ENCODE measurements at regions not wholly inside any gene's neighbourhood (a gene's known extent, or its start where the extent isn't known, plus 50 kb on each side); places are given as distances from the start of the nearest gene placed in this dataset.

DNA sequence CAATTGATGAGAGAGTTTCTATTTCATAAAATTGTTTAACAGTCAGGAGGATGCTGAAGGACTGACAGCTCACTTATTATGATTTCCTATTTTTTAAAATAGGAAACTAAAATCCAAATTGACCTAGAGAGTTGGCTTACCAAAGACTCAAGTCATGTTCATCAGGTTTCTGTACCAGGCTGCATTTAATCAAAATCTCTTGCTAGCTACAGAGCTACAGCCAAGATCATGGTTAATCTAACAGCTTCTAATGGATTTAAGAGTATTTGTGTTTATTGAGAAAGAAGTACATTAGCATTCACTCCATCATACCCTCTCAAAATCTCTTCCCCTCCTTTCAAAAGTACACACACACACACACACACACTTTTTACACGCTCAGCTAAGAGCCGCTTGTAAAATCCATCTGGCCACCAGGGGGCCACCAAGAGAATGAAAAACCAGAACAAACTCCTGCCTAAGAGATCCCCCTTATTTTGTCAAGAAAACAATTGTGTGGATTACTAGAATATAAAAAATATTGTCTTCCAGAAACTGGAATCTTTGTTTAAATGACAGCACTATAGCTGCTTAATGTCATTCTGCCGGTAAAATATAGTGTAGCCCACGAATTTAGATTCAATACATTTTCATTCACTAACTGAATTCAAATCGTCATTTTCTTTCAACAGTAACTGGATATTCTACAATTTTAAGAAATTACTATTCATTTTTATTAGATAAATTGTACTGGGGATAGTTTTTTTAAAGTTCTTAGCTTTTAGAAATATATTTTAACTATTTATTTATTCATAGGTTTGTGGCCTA, 334.0 kb downstream of the BTG1 start:
- DNase-seq = peak in 47 of 56 donors; percentile 0 to 78 (median 26)

DNA sequence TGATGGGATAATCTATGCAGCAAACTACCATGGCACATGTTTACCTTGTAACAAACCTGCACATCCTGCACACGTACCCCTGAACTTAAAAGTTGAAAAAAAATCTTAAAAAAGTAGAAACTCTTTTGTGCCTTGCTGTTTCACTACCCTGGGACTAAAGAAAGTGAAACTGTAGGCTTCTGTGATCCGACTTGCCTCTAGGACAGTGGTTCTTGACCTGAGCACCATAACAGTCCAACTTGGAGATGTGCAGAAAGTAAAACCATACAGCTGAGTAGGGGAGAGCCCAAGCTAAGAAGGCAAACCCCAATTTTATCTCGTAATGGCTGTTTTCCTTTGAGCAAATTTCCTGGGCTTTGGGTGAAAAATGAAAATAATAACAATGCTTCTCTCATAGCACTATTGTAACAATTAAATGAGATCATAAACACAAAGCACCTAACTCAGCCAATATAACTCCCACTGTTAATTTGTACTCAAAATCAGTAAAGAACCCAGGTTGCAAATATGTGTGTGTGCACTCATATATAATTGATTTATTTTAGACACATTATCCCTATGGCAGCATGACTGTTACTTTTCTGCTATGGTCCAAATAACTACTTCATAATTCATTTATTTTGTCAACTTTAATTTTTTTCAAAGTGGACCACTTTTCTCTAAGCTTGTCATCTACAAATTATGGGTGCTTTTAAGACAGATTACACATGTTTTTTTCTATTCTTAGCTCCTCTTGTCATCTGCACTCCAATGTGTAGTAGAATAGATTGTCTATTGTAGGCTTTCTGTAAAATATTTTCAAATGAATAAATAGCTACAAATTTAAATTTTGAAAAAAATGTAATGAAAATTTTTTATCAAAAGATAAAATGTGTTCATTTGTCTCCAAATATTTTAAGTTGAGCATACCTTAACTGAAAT, 334.9 kb downstream of the BTG1 start:
- no peak for DNase-seq

DNA sequence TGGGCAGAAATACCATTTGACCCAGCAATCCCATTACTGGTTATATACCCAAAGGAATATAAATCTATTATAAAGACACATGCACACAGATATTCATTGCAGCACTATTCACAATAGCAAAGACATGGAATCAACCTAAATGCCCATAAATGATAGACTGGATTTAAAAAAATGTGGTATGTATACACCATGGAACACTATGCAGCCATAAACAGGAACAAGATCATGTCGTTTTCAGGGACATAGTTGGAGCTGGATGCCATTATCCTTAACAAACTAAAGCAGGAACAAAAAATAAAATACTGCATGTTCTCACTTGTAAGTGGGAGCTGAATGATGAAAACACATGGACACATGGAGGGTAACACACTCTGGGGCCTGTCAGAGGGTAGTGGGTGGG, 335.6 kb downstream of the BTG1 start:
- no peak for DNase-seq

DNA sequence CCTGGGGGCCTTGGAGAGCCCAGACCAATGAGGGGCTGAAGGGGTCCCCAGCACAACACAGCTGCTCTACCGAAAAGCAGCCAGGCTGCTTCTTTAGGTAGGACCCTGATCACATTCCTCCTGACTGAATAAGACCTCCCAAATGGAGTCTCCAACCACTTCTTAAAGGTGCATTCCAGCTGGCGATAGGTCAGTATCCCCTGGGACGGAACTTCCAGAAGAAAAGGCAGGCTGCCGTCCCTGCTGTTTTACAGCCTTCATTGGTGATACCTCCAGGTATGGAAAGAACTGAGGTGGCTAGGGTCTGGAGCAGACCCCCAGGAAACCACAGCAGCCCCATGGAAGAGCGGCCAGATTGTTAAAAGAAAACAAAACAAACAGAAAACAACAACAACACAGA, 340.6 kb downstream of the BTG1 start:
- no peak for DNase-seq

DNA sequence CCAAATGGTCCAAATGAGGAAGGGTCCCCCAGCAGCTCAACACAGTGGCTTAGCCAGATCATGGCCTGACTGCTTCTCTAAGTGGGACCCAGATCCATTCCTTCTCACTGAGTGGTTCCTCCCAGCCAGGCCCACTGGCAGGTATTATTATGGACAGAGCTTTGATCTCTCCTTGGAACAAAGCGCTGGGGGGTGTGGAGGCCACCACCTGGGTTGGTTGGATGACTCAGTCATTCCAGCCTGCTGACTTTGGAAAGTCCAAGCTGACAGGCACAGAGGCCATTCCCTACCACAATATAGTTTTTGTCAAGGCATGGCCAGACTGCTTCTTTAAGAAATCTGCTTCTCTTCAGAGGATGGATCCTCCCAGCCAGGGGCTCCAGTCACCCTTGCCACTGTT, 341.1 kb downstream of the BTG1 start:
- DNase-seq = no peak

DNA sequence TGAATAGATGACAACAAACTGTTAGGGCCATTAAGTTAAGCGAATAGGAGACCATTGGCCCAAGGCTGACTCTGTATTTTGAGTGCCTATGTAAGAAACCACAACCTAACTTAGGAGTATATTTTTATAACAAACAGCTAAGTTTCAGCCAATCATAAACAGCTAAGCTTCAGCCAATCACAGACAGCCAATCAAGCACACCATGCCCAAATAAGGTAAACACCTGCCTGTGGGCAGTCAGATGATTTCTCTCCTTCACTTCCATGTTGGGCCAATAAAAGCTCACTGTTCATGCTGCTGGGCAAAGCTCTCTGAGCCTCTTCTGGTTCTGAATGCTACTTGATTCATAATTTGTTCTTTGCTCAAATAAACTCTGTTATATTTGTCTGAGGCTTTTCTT, 344.6 kb downstream of the BTG1 start:
- DNase-seq = peak in 1 of 56 donors; percentile 1

DNA sequence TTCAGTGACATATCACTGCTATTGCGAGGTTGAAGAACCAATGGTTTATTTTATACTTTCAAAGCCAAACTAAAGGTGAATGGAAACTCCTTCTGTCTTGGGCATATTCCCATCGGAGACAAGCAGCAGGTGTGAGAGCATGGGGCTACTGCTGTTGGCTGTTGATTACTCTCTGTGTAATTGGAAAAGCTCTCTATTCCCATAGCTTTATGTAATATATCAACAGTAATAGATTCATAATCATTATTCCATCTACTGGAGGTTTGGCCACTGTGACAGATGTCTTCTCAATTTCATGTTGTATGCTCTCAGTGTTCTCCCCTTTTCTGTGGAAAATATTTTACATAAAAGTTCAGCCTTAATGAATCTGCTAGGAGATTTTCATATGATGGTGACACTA, 352.0 kb downstream of the BTG1 start:
- DNase-seq = no peak

DNA sequence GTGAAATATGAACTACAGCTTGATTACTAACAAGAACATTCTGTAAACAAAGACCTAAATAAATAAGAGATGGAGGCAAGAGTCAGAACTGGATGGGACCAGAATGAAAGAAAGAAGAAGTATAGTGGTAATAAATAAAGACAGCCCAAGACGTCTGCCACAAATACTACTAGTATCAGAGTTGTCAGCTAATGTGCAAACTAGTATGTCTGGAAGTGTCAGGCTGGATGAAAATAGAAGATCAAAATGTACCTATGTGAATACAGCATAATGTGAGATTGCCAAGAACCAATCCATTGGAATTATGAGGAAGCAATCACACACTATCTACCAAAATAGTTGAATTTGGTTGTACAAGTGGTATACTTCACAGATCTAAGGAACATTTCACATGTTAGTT, 353.0 kb downstream of the BTG1 start:
- DNase-seq = no peak

DNA sequence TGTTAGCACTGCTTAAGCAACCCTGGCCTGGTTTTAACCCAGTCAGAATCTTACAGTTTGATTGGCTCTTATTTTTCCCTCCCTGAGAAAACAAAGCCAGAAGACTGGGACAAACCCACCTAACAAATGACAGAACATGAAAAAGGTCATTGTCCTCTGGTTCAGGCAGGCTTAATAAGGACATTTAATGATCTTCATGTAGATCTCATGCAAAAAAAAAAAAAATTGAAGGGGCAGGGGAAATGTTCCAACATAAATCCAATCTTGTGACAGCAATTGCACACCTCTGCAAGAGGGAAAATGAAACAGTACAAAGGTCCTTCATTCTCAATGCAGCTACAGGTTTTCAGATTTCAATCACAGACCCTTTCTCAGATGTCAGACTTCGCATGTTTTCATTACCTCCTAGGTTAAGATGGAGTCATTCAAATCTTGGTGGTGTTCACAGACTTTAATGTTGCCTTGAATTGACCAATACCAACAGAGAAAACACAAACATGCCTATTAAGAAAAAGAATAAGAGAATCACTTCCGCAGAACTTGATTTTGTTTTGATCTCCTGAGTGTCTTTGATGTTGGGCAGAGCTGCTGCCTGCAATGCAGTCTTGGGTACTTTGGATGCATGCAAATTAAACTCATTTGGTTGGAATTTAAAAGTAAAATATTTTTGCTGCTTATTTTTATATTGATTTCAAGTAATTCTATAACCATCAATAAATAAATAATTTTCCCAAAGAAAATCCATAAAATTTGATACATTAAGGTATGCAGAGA, 359.0 kb downstream of the BTG1 start:
- DNase-seq = no peak

DNA sequence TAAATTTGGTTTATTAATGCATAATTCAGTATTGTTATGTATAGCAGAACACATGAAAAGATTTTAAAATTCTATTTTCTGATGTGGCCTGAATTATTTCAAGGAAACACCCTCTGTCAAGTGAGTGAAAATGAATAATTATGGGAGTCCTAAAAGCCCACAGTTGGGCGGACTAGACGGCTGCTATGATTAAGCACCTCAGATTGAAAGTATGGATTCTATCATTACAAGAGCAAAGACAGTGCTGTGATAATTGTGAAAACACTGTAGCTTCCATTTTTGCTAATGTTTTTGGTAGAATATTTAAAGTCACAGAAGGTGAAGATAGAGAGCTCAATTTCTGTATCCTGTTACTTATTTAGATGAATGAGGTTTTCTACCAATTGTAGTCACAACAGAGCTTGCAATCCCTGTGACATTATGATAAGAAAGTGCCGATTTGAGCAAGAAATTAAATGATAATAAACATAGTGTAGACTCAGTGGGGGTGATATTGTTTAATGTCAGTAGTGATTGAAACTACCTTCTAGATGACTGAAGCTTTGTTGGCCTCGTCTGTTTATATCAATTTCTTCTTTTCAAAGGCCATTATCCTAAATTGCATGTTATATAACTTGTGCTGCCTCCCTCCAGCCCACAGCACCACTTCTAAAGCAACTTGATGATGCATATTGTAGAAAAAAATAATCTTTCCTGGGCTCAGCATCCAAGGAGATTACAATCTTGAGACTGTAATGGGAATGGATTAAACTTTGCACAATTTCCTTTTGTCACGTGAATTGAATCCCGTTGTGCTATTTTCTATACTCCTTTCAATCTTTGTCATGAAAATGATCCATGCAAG, 359.8 kb downstream of the BTG1 start:
- DNase-seq = no peak

DNA sequence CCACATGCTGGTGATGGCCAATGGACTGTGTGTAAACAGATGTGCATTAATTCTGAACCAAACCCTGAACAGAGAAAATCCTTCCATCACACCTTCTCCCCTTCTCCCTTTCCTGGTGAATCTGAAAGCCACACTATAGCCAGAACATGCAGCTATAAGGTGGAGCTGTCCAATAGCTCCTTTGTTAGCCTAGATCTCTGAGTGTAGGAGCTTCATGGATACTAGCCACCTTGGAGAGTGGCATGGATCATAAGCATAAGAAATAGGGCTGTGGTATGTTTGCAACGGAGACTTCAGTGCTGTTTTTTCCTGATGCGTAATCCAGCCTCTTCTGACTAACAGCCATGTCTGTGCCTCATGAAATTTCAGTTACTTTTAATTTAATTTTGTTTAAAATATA, 364.5 kb downstream of the BTG1 start:
- DNase-seq = no peak

DNA sequence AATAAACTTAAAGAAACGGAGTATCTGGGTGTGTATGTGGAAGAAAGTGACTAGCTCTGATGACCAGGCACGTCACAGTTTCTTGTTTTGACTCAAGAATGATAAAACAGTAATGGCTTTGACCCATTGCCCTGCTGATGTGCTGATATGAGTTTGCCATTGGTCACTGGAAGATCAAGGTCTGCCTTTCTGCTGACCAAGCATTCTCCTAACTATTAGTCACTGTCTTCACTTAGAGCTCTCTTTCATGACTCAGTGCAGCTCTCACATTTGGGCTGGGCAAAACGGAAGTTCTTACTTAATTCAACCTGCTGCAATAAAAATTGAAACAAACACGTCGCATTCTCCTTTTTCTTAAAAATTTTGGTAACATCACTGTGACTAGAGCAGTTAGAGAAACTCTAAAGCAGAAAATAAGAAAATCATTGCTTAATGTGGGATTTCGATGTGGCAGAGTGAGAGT, 366.7 kb downstream of the BTG1 start:
- peak in 1 of 56 donors; percentile 1 for DNase-seq

DNA sequence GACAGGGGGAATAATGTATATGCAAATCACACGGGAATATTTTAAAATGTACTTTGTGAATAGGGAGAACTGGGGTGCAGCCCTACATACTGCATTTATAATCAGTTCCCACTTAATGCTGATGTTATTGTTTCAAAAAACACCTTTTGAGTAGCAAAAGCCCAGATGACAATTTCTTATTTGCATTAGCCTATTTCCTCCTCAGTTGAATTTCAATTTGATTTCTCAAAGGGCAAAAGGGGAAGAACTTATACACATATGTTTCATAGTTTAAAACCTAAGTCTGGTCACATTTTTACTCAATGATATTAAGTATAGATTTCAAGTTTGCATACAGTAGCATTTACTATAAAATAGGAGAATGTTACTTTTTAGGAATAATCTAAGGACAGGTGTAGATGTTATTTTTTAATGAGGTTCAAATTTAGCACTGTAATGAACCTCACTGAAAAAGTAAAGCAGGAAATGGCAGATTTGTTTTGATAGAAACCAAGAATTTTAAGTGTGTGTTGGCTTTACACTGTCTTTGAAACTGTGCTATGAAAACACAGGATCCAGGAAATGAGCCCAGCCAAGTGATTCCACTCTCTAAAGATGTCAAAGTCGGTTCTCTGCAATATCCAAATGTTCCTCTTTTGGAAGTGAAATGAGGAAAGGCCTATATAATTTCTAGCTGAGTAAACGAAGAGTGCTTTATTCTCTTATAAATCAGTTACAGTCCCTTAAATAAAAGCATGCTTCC, 367.4 kb downstream of the BTG1 start:
- no peak for DNase-seq

DNA sequence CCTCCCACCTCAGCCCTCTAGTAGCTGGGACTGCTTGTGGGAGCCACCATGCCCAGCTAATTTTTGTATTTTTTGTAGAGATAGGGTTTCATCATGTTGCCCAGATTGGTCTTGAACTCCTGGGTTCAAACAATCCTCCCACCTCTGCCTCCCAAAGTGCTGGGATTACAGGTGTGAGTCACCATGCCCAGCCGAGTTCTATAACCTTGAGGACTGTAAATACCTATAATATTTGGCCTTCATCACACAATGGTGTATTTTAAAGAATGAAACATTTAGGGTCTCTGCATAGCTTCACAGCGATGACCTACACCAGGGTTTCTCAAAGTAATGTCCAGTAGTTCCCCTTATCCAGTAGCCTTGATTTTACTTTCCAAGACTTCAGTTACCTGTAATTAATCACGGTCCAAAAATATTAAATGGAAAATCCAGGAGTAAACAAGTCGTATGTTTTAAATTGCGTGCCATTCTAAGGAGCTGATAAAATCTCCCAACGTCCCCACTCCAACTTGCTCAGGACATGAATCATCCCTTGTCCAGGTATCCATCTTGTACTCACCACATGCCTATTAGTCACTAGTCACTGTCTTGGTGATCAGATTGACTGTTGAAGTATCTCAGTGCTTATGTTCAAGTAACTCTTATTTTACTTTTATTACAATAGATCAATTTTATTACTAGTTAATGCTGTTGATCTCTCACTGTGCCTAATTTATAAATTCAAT, 368.2 kb downstream of the BTG1 start:
- no peak for DNase-seq

DNA sequence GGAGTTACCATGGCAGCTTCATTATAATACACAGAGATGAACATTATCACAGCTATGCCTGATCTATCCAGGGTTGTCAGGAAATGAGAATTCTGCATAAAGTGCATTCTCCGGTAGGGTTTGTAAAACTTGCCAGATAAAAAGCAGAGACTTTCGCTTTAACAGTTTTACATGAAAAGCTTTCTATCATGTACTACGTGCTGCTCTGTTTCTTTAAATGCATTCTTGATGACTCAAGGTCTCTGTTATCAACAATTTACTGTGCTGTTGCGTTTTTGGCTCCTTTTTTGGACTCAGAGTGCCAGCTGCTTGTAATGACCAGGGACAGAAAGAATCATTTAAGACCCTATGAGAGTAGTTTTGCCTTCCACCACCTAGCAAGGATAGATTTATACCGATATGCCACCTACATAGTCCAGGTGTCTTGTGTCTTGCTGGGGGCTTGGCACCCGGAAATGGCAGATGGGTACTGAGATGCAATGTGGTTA, 371.2 kb downstream of the BTG1 start:
- DNase-seq = peak in 1 of 56 donors; percentile 2

DNA sequence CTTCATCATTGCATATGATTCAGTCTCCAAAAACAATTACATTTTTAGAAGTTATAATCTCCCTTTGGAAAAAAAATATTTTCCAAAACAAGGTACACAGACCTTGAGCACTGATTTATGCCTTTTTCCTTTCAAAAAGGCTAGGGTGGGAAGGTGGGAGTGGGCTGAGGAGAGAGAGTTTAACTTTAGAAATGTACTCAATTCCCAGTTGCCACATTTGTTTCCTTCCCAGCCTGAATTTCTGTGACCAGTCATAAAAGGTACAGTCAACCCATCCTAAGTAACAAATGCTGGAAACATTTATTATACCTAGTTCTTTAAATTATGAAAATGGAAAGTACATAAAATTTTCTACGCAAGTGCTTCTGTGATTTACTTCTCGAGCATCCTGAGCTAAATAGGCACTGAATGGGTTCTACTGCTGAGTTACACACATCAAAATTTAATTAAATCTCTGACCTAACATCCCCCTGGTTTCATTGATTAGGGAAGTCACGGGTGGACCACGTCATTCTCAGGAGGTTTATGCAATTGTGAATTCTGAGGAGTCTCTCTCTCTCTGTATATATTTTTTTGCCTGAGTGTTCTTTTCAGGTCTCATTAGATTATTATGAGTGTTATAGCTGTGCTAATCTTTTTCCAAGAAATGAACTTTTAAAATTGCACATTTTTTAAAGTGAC, 371.8 kb downstream of the BTG1 start:
- no peak for DNase-seq

DNA sequence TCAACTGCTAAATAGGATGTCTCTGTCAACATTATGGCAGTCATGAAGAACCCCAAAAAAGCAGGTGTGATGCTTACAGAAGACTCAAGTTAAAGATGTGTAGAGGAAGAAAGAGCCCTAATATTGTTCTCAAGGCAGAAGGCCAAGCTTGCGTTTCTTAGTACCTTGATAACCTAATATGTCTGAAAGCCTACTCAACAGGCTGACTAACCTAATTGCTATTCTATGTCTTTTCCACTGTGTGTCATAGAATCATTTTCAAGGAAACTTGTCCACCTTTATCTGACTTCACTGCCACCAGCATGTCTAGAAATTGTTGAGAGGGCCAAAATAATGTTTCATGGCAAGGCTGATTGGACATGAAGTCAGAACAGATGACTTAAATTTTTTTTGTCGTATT, 373.2 kb downstream of the BTG1 start:
- DNase-seq = no peak

DNA sequence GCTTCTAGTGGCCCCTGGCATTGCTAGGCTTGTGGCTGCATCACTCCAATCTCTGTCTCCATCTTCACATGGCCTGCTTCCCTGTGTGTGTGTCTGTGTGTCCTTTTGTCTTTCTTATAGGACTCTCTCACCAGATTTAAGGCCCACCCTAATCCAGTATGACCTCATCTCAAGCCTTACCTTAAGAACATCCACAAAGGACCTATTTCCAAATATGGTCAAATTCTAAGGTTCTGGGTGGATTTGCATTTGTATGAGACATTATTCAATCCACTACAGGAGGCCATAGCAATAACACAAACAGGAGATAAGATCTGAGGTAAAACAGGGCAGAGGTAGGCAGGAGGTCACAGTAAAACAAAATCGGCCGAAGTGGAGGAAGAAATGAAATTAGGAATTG, 375.9 kb downstream of the BTG1 start:
- DNase-seq = no peak

All from nucleus accumbens (tissue), 56 donors.